IMR-90 (cell line): ENCODE measurements at regions not wholly inside any gene's neighbourhood (a gene's known extent, or its start where the extent isn't known, plus 50 kb on each side); places are given as distances from the start of the nearest gene placed in this dataset.

Experiments
- ATAC-seq: fragments of 200-7000 bp; cut with Tn5 transposase; 2 replicates; pipeline ENCODE4 v1.9.1; 2020; ENCODE audit warnings: low read depth, mild to moderate bottlenecking, moderate library complexity
- BruUV-seq: library from RNA; stranded (reverse); fragments of 400-500 nt; replicated peaks from 2 replicates; lab custom pipeline; 2021; lab: Mats Ljungman, UMichigan
- CTCF ChIA-PET: fragments of 300-600 bp; formaldehyde crosslinking; extraction: SDS; loops from one replicate; lab custom pipeline; 2021; ENCODE audit warnings: antibody characterized with exemption; lab: Yijun Ruan, JAX
- POLR2A ChIA-PET: fragments of 300-600 bp; sonication (Branson Sonifier 250); formaldehyde crosslinking; loops from one replicate; lab custom pipeline; 2022; ENCODE audit warnings: antibody characterized with exemption; ENCODE audit not compliant: unreplicated experiment; lab: Charles Lee
- DNase-seq: peaks from one replicate; pipeline ENCODE4 v3.0.0; 2013
- H2AFZ ChIP-seq: replicated peaks from 2 replicates; pipeline ENCODE3; 2013; ENCODE audit warnings: low read length, mild to moderate bottlenecking; ENCODE audit not compliant: poor library complexity
- H2AK5ac ChIP-seq: 2 replicates; pipeline ENCODE4 v1.6.1; 2013; ENCODE audit warnings: low read depth, low read length, inconsistent platforms
- H2AK9ac ChIP-seq: replicated peaks from 2 replicates; pipeline ENCODE3; 2013; ENCODE audit warnings: mild to moderate bottlenecking, low read depth, low read length, moderate library complexity; ENCODE audit not compliant: poor library complexity
- H2BK120ac ChIP-seq: 2 replicates; pipeline ENCODE4 v1.6.1; 2013; ENCODE audit warnings: low read depth, low read length, inconsistent platforms
- H2BK15ac ChIP-seq: 3 replicates; pipeline ENCODE4 v1.6.1; 2013; ENCODE audit warnings: low read depth, low read length, inconsistent platforms
- H2BK20ac ChIP-seq: 2 replicates; pipeline ENCODE4 v1.6.1; 2013; ENCODE audit warnings: low read depth, mild to moderate bottlenecking, inconsistent platforms, low read length, moderate library complexity
- H2BK5ac ChIP-seq: 2 replicates; pipeline ENCODE4 v1.6.1; 2013; ENCODE audit warnings: mild to moderate bottlenecking, low read depth, low read length, inconsistent platforms; ENCODE audit not compliant: poor library complexity, severe bottlenecking
- H3K14ac ChIP-seq: replicated peaks from 2 replicates; pipeline ENCODE4 v1.6.1; 2013; ENCODE audit warnings: low read depth, low read length, inconsistent platforms
- H3K18ac ChIP-seq: 2 replicates; pipeline ENCODE4 v1.6.1; 2013; ENCODE audit warnings: low read depth, low read length, control low read depth
- H3K23ac ChIP-seq: 2 replicates; pipeline ENCODE4 v1.6.1; 2013; ENCODE audit warnings: low read depth, low read length, inconsistent platforms
- H3K27ac ChIP-seq: 2 replicates; pipeline ENCODE4 v1.5.1; 2013; ENCODE audit warnings: mild to moderate bottlenecking, control low read depth, low read length; ENCODE audit not compliant: insufficient read depth
- H3K27me3 ChIP-seq: 2 replicates; pipeline ENCODE4 v1.6.1; 2013; ENCODE audit warnings: low read length; ENCODE audit not compliant: control insufficient read depth, insufficient read depth
- H3K36me3 ChIP-seq: 2 replicates; pipeline ENCODE4 v1.6.1; 2013; ENCODE audit warnings: low read length, mixed read lengths; ENCODE audit not compliant: control insufficient read depth, insufficient read depth
- H3K4ac ChIP-seq: 2 replicates; pipeline ENCODE4 v1.6.1; 2013; ENCODE audit warnings: low read depth, low read length, inconsistent platforms
- H3K4me1 ChIP-seq: 2 replicates; pipeline ENCODE4 v1.6.1; 2013; ENCODE audit warnings: low read length, mixed read lengths; ENCODE audit not compliant: control insufficient read depth, insufficient read depth
- H3K4me2 ChIP-seq: 2 replicates; pipeline ENCODE4 v1.6.1; 2013; ENCODE audit warnings: low read depth, mild to moderate bottlenecking, control low read depth, low read length, moderate library complexity
- H3K4me3 ChIP-seq: 2 replicates; pipeline ENCODE4 v1.5.1; 2013; ENCODE audit warnings: low read depth, mild to moderate bottlenecking, control low read depth, low read length, moderate library complexity; ENCODE audit not compliant: insufficient read depth
- H3K56ac ChIP-seq: 2 replicates; pipeline ENCODE4 v1.6.1; 2013; ENCODE audit warnings: low read length, inconsistent platforms; ENCODE audit not compliant: insufficient read depth; ENCODE audit errors: extremely low read depth
- H3K79me1 ChIP-seq, 2 experiments: 2 replicates each; pipeline ENCODE4 v1.6.1; 2013; ENCODE audit warnings: low read length in 2 of 2, inconsistent platforms in 1 of 2, low read depth in 1 of 2
- H3K9ac ChIP-seq: 2 replicates; pipeline ENCODE4 v1.6.1; 2013; ENCODE audit warnings: low read depth, low read length, control low read depth
- H3K9me1 ChIP-seq: 2 replicates; pipeline ENCODE4 v1.6.1; 2013; ENCODE audit warnings: low read length, inconsistent platforms; ENCODE audit not compliant: insufficient read depth
- H3K9me3 ChIP-seq: 2 replicates; pipeline ENCODE4 v1.6.1; 2013; ENCODE audit warnings: low read length; ENCODE audit not compliant: control insufficient read depth, insufficient read depth
- H4K20me1 ChIP-seq: 2 replicates; pipeline ENCODE4 v1.6.1; 2013; ENCODE audit warnings: low read length, inconsistent platforms; ENCODE audit not compliant: insufficient read depth
- H4K5ac ChIP-seq: 2 replicates; pipeline ENCODE4 v1.6.1; 2013; ENCODE audit warnings: mild to moderate bottlenecking, low read depth, low read length, control low read depth
- H4K8ac ChIP-seq, 2 experiments: 2 replicates each; pipeline ENCODE4 v1.6.1; 2013; ENCODE audit warnings: low read depth in 2 of 2, low read length in 2 of 2, control low read depth in 1 of 2, inconsistent platforms in 1 of 2
- H4K91ac ChIP-seq: 2 replicates; pipeline ENCODE4 v1.6.1; 2013; ENCODE audit warnings: low read depth, low read length, inconsistent platforms; ENCODE audit not compliant: insufficient read depth
- BHLHE40 ChIP-seq: fragments of 150-350 bp; IDR thresholded peaks from 2 replicates; pipeline ENCODE4 v1.6.1; 2016; ENCODE audit warnings: mild to moderate bottlenecking, low read depth, low read length
- CEBPB ChIP-seq: IDR thresholded peaks from 2 replicates; pipeline ENCODE4 v1.6.1; 2012; ENCODE audit warnings: low read depth, low read length, improper control_type of control experiment
- CHD1 ChIP-seq: IDR thresholded peaks from 2 replicates; pipeline ENCODE4 v1.6.1; 2012; ENCODE audit warnings: low read depth, low read length, improper control_type of control experiment
- ELK1 ChIP-seq: fragments of 150-350 bp; IDR thresholded peaks from 2 replicates; pipeline ENCODE4 v1.6.1; 2016; ENCODE audit warnings: low read depth, mild to moderate bottlenecking, low read length, moderate library complexity, borderline replicate concordance
- FOS ChIP-seq: fragments of 150-350 bp; IDR thresholded peaks from 2 replicates; pipeline ENCODE4 v1.6.1; 2016; ENCODE audit warnings: low read depth, low read length
- MAFK ChIP-seq: IDR thresholded peaks from 2 replicates; pipeline ENCODE4 v1.6.1; 2012; ENCODE audit warnings: low read depth, low read length, improper control_type of control experiment
- MAZ ChIP-seq: IDR thresholded peaks from 2 replicates; pipeline ENCODE4 v1.6.1; 2012; ENCODE audit warnings: low read depth, mild to moderate bottlenecking, low read length, improper control_type of control experiment, moderate library complexity, borderline replicate concordance
- MXI1 ChIP-seq: IDR thresholded peaks from 2 replicates; pipeline ENCODE4 v1.6.1; 2012; ENCODE audit warnings: low read depth, mild to moderate bottlenecking, low read length, moderate library complexity, borderline replicate concordance
- NFE2L2 ChIP-seq: fragments of 150-350 bp; IDR thresholded peaks from 2 replicates; pipeline ENCODE4 v1.6.1; 2016; ENCODE audit warnings: low read depth, mild to moderate bottlenecking, low read length
- POLR2A ChIP-seq: IDR thresholded peaks from 2 replicates; pipeline ENCODE4 v1.6.1; 2012; ENCODE audit warnings: mild to moderate bottlenecking, low read depth, low read length
- RAD21 ChIP-seq: IDR thresholded peaks from 2 replicates; pipeline ENCODE4 v1.6.1; 2012; ENCODE audit warnings: low read length, improper control_type of control experiment
- RCOR1 ChIP-seq: IDR thresholded peaks from 2 replicates; pipeline ENCODE4 v1.6.1; 2012; ENCODE audit warnings: mild to moderate bottlenecking, low read length, improper control_type of control experiment; ENCODE audit not compliant: insufficient replicate concordance
- RFX5 ChIP-seq: IDR thresholded peaks from 2 replicates; pipeline ENCODE4 v1.8.0; 2012; ENCODE audit warnings: low read depth, mild to moderate bottlenecking, low read length, moderate library complexity
- SMC3 ChIP-seq: fragments of 150-350 bp; IDR thresholded peaks from 2 replicates; pipeline ENCODE4 v1.6.1; 2016; ENCODE audit warnings: low read depth, mild to moderate bottlenecking, antibody characterized with exemption, low read length, moderate library complexity
- USF2 ChIP-seq: fragments of 150-350 bp; IDR thresholded peaks from 2 replicates; pipeline ENCODE4 v1.6.1; 2017; ENCODE audit warnings: mild to moderate bottlenecking, antibody characterized with exemption, low read length, low read depth
- WGBS, 2 experiments: methylation state at CpG; one replicate each; pipeline versions ENCODE4 v1.1.5 to v1.1.7; 2013; ENCODE audit warnings: missing lambda C conversion rate in 2 of 2; ENCODE audit not compliant: insufficient read length in 1 of 2; ENCODE audit errors: extremely low coverage in 2 of 2; 5-methylcytosine and 5-hydroxymethylcytosine counted together
- dilution Hi-C: fragments of 300-500 bp; cut with HindIII; formaldehyde crosslinking; loops from one replicate; pipeline ENCODE4 v1.14.3; 2018; ENCODE audit warnings: low sequenced_read_pairs; ENCODE audit not compliant: unreplicated experiment
- in situ Hi-C: fragments of 300-500 bp; cut with MboI; formaldehyde crosslinking; loops from 3 replicates; pipeline ENCODE4 v1.14.3; 2019; ENCODE audit warnings: low sequenced_read_pairs, inconsistent platforms, mixed read lengths
- intact Hi-C: fragments of 100-400 bp; cut with micrococcal nuclease; formaldehyde crosslinking; loops from 2 replicates; pipeline ENCODE4 v1.10.0; 2022
- TF ChIP-seq, protein P1 (sequence below): conservative IDR thresholded peaks from 2 replicates; pipeline ENCODE4 v1.5.1; 2012; ENCODE audit warnings: mild to moderate bottlenecking, low read depth, low read length, improper control_type of control experiment

GRCh38 chr18:30819619-30820018, 222.9 kb downstream of the DSC3 start:
- no peak overlapping the region for H3K4me2 ChIP-seq
- H3K18ac ChIP-seq: no peak overlapping the region
- 87% methylated on average over 3 of the region's 7 CpGs; no CpG with 5 or more reads in 1 of the 2 experiments for WGBS, 2 experiments
- no peak overlapping the region for H2AFZ ChIP-seq
- no peaks in the 10 kb centered on the region for H3K4me1 ChIP-seq
- H3K27ac ChIP-seq: no peak overlapping the region
- ATAC-seq (no peak), DNase-seq (no peak)
- no peak overlapping the region for H2BK5ac ChIP-seq
- H4K8ac ChIP-seq: no peak overlapping the region
- H3K36me3 ChIP-seq: no peaks in the 10 kb centered on the region
- H2AK9ac ChIP-seq: no peak overlapping the region
- no peak overlapping the region for H3K9ac ChIP-seq
- no peaks in the 10 kb centered on the region for H3K27me3 ChIP-seq
- H2BK15ac ChIP-seq: no peak overlapping the region
- ChIA-PET CTCF (no interaction called here), POLR2A (no interaction called here)
- H3K9me3 ChIP-seq: peaks cover 7% of the 10 kb centered on the region; the same call in 1 of the 2 replicates
- H3K9me1 ChIP-seq: no peaks in the 10 kb centered on the region
- TF ChIP-seq FOS (no peak), POLR2A (no peak), MAZ (no peak), NFE2L2 (no peak), RCOR1 (no peak), RAD21 (no peak), ELK1 (no peak), USF2 (no peak), SMC3 (no peak), CEBPB (no peak), MXI1 (no peak), MAFK (no peak), CHD1 (no peak), RFX5 (no peak), BHLHE40 (no peak)
- TF ChIP-seq, protein P1, sequence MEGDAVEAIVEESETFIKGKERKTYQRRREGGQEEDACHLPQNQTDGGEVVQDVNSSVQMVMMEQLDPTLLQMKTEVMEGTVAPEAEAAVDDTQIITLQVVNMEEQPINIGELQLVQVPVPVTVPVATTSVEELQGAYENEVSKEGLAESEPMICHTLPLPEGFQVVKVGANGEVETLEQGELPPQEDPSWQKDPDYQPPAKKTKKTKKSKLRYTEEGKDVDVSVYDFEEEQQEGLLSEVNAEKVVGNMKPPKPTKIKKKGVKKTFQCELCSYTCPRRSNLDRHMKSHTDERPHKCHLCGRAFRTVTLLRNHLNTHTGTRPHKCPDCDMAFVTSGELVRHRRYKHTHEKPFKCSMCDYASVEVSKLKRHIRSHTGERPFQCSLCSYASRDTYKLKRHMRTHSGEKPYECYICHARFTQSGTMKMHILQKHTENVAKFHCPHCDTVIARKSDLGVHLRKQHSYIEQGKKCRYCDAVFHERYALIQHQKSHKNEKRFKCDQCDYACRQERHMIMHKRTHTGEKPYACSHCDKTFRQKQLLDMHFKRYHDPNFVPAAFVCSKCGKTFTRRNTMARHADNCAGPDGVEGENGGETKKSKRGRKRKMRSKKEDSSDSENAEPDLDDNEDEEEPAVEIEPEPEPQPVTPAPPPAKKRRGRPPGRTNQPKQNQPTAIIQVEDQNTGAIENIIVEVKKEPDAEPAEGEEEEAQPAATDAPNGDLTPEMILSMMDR: no peak
- no peaks in the 10 kb centered on the region for H4K20me1 ChIP-seq
- H2AK5ac ChIP-seq: no peak overlapping the region
- no peak overlapping the region for H3K4ac ChIP-seq
- H2BK20ac ChIP-seq: no peak overlapping the region
- no TSS peak for BruUV-seq
- no peak overlapping the region for H4K5ac ChIP-seq
- no peaks in the 10 kb centered on the region for H3K79me1 ChIP-seq
- H2BK120ac ChIP-seq: no peak overlapping the region
- intact Hi-C loops (no loop called here), dilution Hi-C loops (no loop called here), in situ Hi-C loops (no loop called here)
- no peak overlapping the region for H3K23ac ChIP-seq
- H3K4me3 ChIP-seq: no peak overlapping the region
- H4K91ac ChIP-seq: no peak overlapping the region
- no peak overlapping the region for H3K14ac ChIP-seq
- no peak overlapping the region for H3K56ac ChIP-seq
